ENCODE measurements at regions not wholly inside any gene's neighbourhood (a gene's known extent, or its start where the extent isn't known, plus 50 kb on each side); places are given as distances from the start of the nearest gene placed in this dataset.

- TF ChIP-seq CTCF (IDR thresholded peaks at IDR 0.05; ENCODE audit: low read depth, low read length) = no peak
- no peak for DNase-seq (ENCODE audit: extremely low read depth, low read depth)
Measured at GRCh38 chr13:62038214-62038613, 622.6 kb upstream of the PCDH20 start.

- DNase-seq (ENCODE audit: extremely low read depth, low read depth) = no peak
- TF ChIP-seq CTCF (IDR thresholded peaks at IDR 0.05; ENCODE audit: low read depth, low read length) = no peak
Measured at GRCh38 chr13:62035981-62036380, 620.3 kb upstream of the PCDH20 start.

GRCh38 chr13:62033934-62034333 is 618.3 kb upstream of the PCDH20 start:
- no peak for DNase-seq (ENCODE audit: extremely low read depth, low read depth)
- TF ChIP-seq CTCF (IDR thresholded peaks at IDR 0.05; ENCODE audit: low read depth, low read length) = no peak

- no peak for TF ChIP-seq CTCF (IDR thresholded peaks at IDR 0.05; ENCODE audit: low read depth, low read length)
- no peak for DNase-seq (ENCODE audit: extremely low read depth, low read depth)
Measured at GRCh38 chr13:62022369-62022768, 606.7 kb upstream of the PCDH20 start.

GRCh38 chr13:62019858-62020257 is 604.2 kb upstream of the PCDH20 start:
- DNase-seq (ENCODE audit: extremely low read depth, low read depth) = no peak
- no peak for TF ChIP-seq CTCF (IDR thresholded peaks at IDR 0.05; ENCODE audit: low read depth, low read length)

GRCh38 chr13:62014299-62014698 is 598.6 kb upstream of the PCDH20 start:
- DNase-seq (ENCODE audit: extremely low read depth, low read depth) = no peak
- no peak for TF ChIP-seq CTCF (IDR thresholded peaks at IDR 0.05; ENCODE audit: low read depth, low read length)

GRCh38 chr13:62003452-62003851 is 587.8 kb upstream of the PCDH20 start:
- no peak for DNase-seq (ENCODE audit: extremely low read depth, low read depth)
- TF ChIP-seq CTCF (IDR thresholded peaks at IDR 0.05; ENCODE audit: low read depth, low read length) = no peak

Measured in AG09319 (cell line).